LHCN-M2 (cell line): ENCODE measurements at regions not wholly inside any gene's neighbourhood (a gene's known extent, or its start where the extent isn't known, plus 50 kb on each side); places are given as distances from the start of the nearest gene placed in this dataset.
"Not testable (repeated sequence)": the region's sequence is repeated elsewhere in the genome, so short reads cannot be mapped to it uniquely, and the experiment has no call there.

Experiments
- DNase-seq: peaks from one replicate; pipeline ENCODE4 v3.0.0-alpha.2; 2012; ENCODE audit warnings: low read depth

- not testable (repeated sequence) for DNase-seq
Observed at GRCh38 chr16:29146808-29147643, 162.2 kb downstream of the LAT start.

- DNase-seq = no peak
Observed at GRCh38 chr16:29146266-29146665, 161.4 kb downstream of the LAT start.

GRCh38 chr16:29145486-29146225 lies 160.8 kb downstream of the LAT start:
- not testable (repeated sequence) for DNase-seq

GRCh38 chr16:29145086-29145485 lies 160.2 kb downstream of the LAT start:
- DNase-seq = not testable (repeated sequence)

GRCh38 chr16:29144669-29145062 lies 159.8 kb downstream of the LAT start:
- not testable (repeated sequence) for DNase-seq

GRCh38 chr16:29143739-29144668 lies 159.2 kb downstream of the LAT start:
- not testable (repeated sequence) for DNase-seq

GRCh38 chr16:29142506-29142905 lies 157.7 kb downstream of the LAT start:
- not testable (repeated sequence) for DNase-seq

GRCh38 chr16:29141586-29142324 lies 156.9 kb downstream of the LAT start:
- no peak for DNase-seq

GRCh38 chr16:29141121-29141520 lies 156.3 kb downstream of the LAT start:
- DNase-seq = not testable (repeated sequence)

- not testable (repeated sequence) for DNase-seq
Observed at GRCh38 chr16:29139901-29140855, 155.3 kb downstream of the LAT start.

GRCh38 chr16:29139261-29139802 lies 154.5 kb downstream of the LAT start:
- DNase-seq = no peak

GRCh38 chr16:29138698-29139097 lies 153.8 kb downstream of the LAT start:
- DNase-seq = not testable (repeated sequence)

- not testable (repeated sequence) for DNase-seq
Observed at GRCh38 chr16:29137894-29138662, 153.2 kb downstream of the LAT start.

- not testable (repeated sequence) for DNase-seq
Observed at GRCh38 chr16:29137461-29137860, 152.6 kb downstream of the LAT start.

GRCh38 chr16:29136916-29137315 lies 152.1 kb downstream of the LAT start:
- not testable (repeated sequence) for DNase-seq

GRCh38 chr16:29136046-29136696 lies 151.3 kb downstream of the LAT start:
- DNase-seq = not testable (repeated sequence)

GRCh38 chr16:29135098-29135497 lies 150.2 kb downstream of the LAT start:
- not testable (repeated sequence) for DNase-seq
